ENCODE measurements at regions not wholly inside any gene's neighbourhood (a gene's known extent, or its start where the extent isn't known, plus 50 kb on each side); places are given as distances from the start of the nearest gene placed in this dataset.

DNA sequence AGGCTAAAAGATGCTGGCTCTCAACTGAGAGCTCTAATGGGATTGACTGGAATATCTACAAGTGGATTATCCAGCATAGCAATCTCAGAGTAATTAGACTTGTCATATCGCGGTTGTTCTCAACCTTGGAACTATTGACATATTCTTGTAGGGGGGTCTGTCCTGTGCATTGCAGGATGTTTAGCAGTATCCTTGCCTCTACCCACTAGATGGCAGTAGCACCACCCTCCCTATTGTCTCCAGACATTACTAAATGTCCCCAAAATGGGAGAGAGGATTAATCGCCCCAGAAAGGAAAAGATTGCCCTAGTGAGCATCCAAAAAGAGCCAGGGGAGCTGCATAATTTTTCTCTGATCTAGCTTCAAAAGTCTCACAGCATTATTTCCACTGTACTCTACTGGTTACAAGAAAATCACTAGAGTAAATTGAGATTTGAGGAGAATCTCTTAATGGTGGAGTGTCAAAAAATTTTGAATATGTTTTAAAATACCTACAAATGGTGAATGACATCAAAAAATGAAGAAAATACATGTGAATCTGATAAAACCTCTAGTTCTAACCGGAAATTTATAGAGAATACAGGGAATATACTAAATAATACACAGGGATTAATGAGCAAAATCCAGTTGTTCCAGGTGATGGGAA, 388.2 kb upstream of the AGTR1 start:
- Histone ChIP-seq H3K4me2 (ENCODE audit: low read depth, low read length, poor library complexity, severe bottlenecking) (no peak overlapping the region), H3K9me2 (replicated peaks; ENCODE audit: insufficient read depth, low read length) (no peaks in the 10 kb centered on the region), H3K9me3 (ENCODE audit: insufficient read depth, low read length) (no peaks in the 10 kb centered on the region), H3K4me3 (ENCODE audit: insufficient read depth, low read length, poor library complexity, severe bottlenecking) (no peak overlapping the region), H3K9ac (ENCODE audit: low read length) (no peak overlapping the region), H3K27me3 (ENCODE audit: low read length) (no peaks in the 10 kb centered on the region), H4K20me1 (ENCODE audit: low read depth, low read length) (no peaks in the 10 kb centered on the region), H3F3A (ENCODE audit: insufficient read depth) (no peaks in the 10 kb centered on the region), H3K36me3 (ENCODE audit: low read length) (no peaks in the 10 kb centered on the region), H3K27ac (ENCODE audit: low read depth, low read length) (no peak overlapping the region), H3K79me2 (ENCODE audit: insufficient read depth, low read length) (no peaks in the 10 kb centered on the region), H2AFZ (ENCODE audit: low read depth, low read length, severe bottlenecking) (no peak overlapping the region)
- TF ChIP-seq, protein P1, sequence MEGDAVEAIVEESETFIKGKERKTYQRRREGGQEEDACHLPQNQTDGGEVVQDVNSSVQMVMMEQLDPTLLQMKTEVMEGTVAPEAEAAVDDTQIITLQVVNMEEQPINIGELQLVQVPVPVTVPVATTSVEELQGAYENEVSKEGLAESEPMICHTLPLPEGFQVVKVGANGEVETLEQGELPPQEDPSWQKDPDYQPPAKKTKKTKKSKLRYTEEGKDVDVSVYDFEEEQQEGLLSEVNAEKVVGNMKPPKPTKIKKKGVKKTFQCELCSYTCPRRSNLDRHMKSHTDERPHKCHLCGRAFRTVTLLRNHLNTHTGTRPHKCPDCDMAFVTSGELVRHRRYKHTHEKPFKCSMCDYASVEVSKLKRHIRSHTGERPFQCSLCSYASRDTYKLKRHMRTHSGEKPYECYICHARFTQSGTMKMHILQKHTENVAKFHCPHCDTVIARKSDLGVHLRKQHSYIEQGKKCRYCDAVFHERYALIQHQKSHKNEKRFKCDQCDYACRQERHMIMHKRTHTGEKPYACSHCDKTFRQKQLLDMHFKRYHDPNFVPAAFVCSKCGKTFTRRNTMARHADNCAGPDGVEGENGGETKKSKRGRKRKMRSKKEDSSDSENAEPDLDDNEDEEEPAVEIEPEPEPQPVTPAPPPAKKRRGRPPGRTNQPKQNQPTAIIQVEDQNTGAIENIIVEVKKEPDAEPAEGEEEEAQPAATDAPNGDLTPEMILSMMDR (IDR thresholded peaks at IDR 0.05; ENCODE audit: insufficient read depth, low read length, poor library complexity, severe bottlenecking) = peak; percentile 46
- TF ChIP-seq EZH2phosphoT487 (conservative IDR thresholded peaks at IDR 0.05; ENCODE audit: low read length) = no peak

DNA sequence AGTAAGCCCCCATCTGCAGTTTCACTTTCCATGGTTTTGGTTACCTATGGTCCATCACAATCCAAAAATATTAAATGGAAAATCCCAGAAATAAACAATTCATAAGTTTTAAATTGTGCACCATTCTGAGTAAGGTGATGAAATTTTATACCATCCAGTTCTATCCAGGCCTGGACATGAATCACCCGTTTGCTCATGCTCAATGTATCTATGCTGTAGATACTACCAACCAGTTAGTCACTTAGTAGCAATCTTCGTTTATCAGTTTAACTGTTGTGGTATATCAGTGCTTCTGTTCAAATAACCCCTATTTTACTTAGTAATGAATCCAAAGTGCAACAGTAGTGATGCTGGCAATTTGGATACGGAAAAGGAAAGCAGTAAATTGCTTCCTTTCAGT, 381.9 kb upstream of the AGTR1 start:
- Histone ChIP-seq H3K9me2 (replicated peaks; ENCODE audit: insufficient read depth, low read length) (no peaks in the 10 kb centered on the region), H3K27me3 (ENCODE audit: low read length) (no peaks in the 10 kb centered on the region), H3F3A (ENCODE audit: insufficient read depth) (no peaks in the 10 kb centered on the region), H3K4me2 (ENCODE audit: low read depth, low read length, poor library complexity, severe bottlenecking) (no peak overlapping the region), H3K9ac (ENCODE audit: low read length) (no peak overlapping the region), H3K36me3 (ENCODE audit: low read length) (no peaks in the 10 kb centered on the region), H3K4me3 (ENCODE audit: insufficient read depth, low read length, poor library complexity, severe bottlenecking) (no peak overlapping the region), H4K20me1 (ENCODE audit: low read depth, low read length) (no peaks in the 10 kb centered on the region), H3K9me3 (ENCODE audit: insufficient read depth, low read length) (no peaks in the 10 kb centered on the region), H3K79me2 (ENCODE audit: insufficient read depth, low read length) (no peaks in the 10 kb centered on the region), H2AFZ (ENCODE audit: low read depth, low read length, severe bottlenecking) (no peak overlapping the region), H3K27ac (ENCODE audit: low read depth, low read length) (no peak overlapping the region)
- no peak for TF ChIP-seq EZH2phosphoT487 (conservative IDR thresholded peaks at IDR 0.05; ENCODE audit: low read length)
- TF ChIP-seq, protein P1 (IDR thresholded peaks at IDR 0.05; ENCODE audit: insufficient read depth, low read length, poor library complexity, severe bottlenecking) = no peak

DNA sequence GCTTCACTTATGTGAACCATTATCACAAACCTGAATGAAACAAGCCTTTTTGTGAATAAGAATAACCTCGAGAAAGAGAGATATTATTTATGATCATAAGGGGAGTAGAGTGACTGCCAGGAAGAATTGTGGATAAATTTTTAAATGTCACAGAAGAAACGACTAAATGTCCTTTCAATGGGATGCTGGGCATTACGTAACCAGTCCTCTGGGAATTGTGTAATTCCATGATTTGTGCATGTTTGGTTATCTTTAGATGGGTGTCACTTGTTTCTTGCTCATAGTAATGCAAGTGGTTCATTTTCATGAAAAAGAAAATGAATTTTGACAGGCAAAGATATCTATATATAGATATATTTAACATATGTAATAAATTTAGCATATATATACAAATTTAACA, 379.5 kb upstream of the AGTR1 start:
- no peak overlapping the region for H2AFZ ChIP-seq (ENCODE audit: low read depth, low read length, severe bottlenecking)
- H3K79me2 ChIP-seq (ENCODE audit: insufficient read depth, low read length) = no peaks in the 10 kb centered on the region
- no peak overlapping the region for H3K4me2 ChIP-seq (ENCODE audit: low read depth, low read length, poor library complexity, severe bottlenecking)
- H3K27ac ChIP-seq (ENCODE audit: low read depth, low read length) = no peak overlapping the region
- H4K20me1 ChIP-seq (ENCODE audit: low read depth, low read length) = no peaks in the 10 kb centered on the region
- H3K27me3 ChIP-seq (ENCODE audit: low read length) = no peaks in the 10 kb centered on the region
- H3K9ac ChIP-seq (ENCODE audit: low read length) = no peak overlapping the region
- H3K9me2 ChIP-seq (replicated peaks; ENCODE audit: insufficient read depth, low read length) = no peaks in the 10 kb centered on the region
- no peaks in the 10 kb centered on the region for H3F3A ChIP-seq (ENCODE audit: insufficient read depth)
- H3K36me3 ChIP-seq (ENCODE audit: low read length) = no peaks in the 10 kb centered on the region
- H3K4me3 ChIP-seq (ENCODE audit: insufficient read depth, low read length, poor library complexity, severe bottlenecking) = no peak overlapping the region
- no peaks in the 10 kb centered on the region for H3K9me3 ChIP-seq (ENCODE audit: insufficient read depth, low read length)
- TF ChIP-seq EZH2phosphoT487 (conservative IDR thresholded peaks at IDR 0.05; ENCODE audit: low read length) = no peak
- TF ChIP-seq, protein P1 (IDR thresholded peaks at IDR 0.05; ENCODE audit: insufficient read depth, low read length, poor library complexity, severe bottlenecking) = no peak
